LHCN-M2 (cell line): ENCODE measurements at regions not wholly inside any gene's neighbourhood (a gene's known extent, or its start where the extent isn't known, plus 50 kb on each side); places are given as distances from the start of the nearest gene placed in this dataset.

ENCODE experiments used
- DNase-seq: peaks from one replicate; pipeline ENCODE4 v3.0.0-alpha.2; 2012; ENCODE audit warnings: low read depth

- DNase-seq = no peak
Measured at GRCh38 chr12:125492354-125493270, 427.4 kb downstream of the AACS start.

- no peak for DNase-seq
Measured at GRCh38 chr12:125493704-125494308, 428.6 kb downstream of the AACS start.

- DNase-seq = no peak
Measured at GRCh38 chr12:125503128-125503527, 437.9 kb downstream of the AACS start.

GRCh38 chr12:125509195-125509594 is 444.0 kb downstream of the AACS start:
- no peak for DNase-seq

GRCh38 chr12:125512541-125513298 is 447.5 kb downstream of the AACS start:
- DNase-seq = no peak

- no peak for DNase-seq
Measured at GRCh38 chr12:125515887-125516286, 450.7 kb downstream of the AACS start.

GRCh38 chr12:125518074-125518473 is 452.8 kb downstream of the AACS start:
- DNase-seq = no peak

GRCh38 chr12:125519026-125519651 is 453.9 kb downstream of the AACS start:
- no peak for DNase-seq

GRCh38 chr12:125525879-125526278 is 460.6 kb downstream of the AACS start:
- DNase-seq = no peak

GRCh38 chr12:125528281-125528680 is 463.0 kb downstream of the AACS start:
- no peak for DNase-seq

GRCh38 chr12:125530201-125530600 is 465.0 kb downstream of the AACS start:
- DNase-seq = no peak

GRCh38 chr12:125530876-125531275 is 465.6 kb downstream of the AACS start:
- DNase-seq = no peak

- DNase-seq = no peak
Measured at GRCh38 chr12:125531574-125531973, 466.3 kb downstream of the AACS start.

- no peak for DNase-seq
Measured at GRCh38 chr12:125533434-125534029, 468.3 kb downstream of the AACS start.

GRCh38 chr12:125538401-125539199 is 473.4 kb downstream of the AACS start:
- DNase-seq = no peak

- DNase-seq = no peak
Measured at GRCh38 chr12:125540580-125541204, 475.5 kb downstream of the AACS start.

- DNase-seq = no peak
Measured at GRCh38 chr12:125544960-125545359, 479.7 kb downstream of the AACS start.

- no peak for DNase-seq
Measured at GRCh38 chr12:125549171-125549570, 483.9 kb downstream of the AACS start.

GRCh38 chr12:125549836-125550235 is 484.6 kb downstream of the AACS start:
- no peak for DNase-seq

- no peak for DNase-seq
Measured at GRCh38 chr12:125552295-125552694, 487.1 kb downstream of the AACS start.
